GM23338 (cell line): ENCODE measurements at regions not wholly inside any gene's neighbourhood (a gene's known extent, or its start where the extent isn't known, plus 50 kb on each side); places are given as distances from the start of the nearest gene placed in this dataset.

Source experiments
- ATAC-seq: fragments of 200-7000 bp; cut with Tn5 transposase; 3 replicates; pipeline ENCODE4 v1.9.1; 2020
- DNase-seq: peaks from one replicate; pipeline ENCODE4 v3.0.0-alpha.2; 2015; ENCODE audit warnings: low spot score
- H2AFZ ChIP-seq: fragments of 200-600 bp; sonication (generic); 2 replicates; pipeline ENCODE4 v1.8.0; 2016; ENCODE audit warnings: antibody characterized with exemption, mild to moderate bottlenecking, moderate library complexity
- H3F3A ChIP-seq: fragments of 200-600 bp; sonication (generic); replicated peaks from 2 replicates; pipeline ENCODE4 v1.8.0; 2017; ENCODE audit warnings: antibody characterized with exemption, mixed run types, low read depth
- H3K27ac ChIP-seq: fragments of 200-600 bp; sonication (generic); 2 replicates; pipeline ENCODE4 v1.6.1; 2016; ENCODE audit warnings: low read depth
- H3K27me3 ChIP-seq: fragments of 200-600 bp; sonication (generic); 2 replicates; pipeline ENCODE4 v1.8.0; 2016; ENCODE audit warnings: mild to moderate bottlenecking, mixed run types, moderate library complexity; ENCODE audit not compliant: insufficient read depth
- H3K36me3 ChIP-seq: fragments of 200-600 bp; sonication (generic); 2 replicates; pipeline ENCODE4 v1.8.0; 2016; ENCODE audit warnings: mild to moderate bottlenecking; ENCODE audit not compliant: insufficient read depth
- H3K4me1 ChIP-seq: fragments of 200-600 bp; sonication (generic); 2 replicates; pipeline ENCODE4 v1.8.0; 2016; ENCODE audit warnings: mild to moderate bottlenecking, moderate library complexity; ENCODE audit not compliant: insufficient read depth
- H3K4me2 ChIP-seq: fragments of 200-600 bp; sonication (generic); 2 replicates; pipeline ENCODE4 v1.7.1; 2017; ENCODE audit warnings: mixed run types
- H3K4me3 ChIP-seq: fragments of 200-600 bp; sonication (generic); 2 replicates; pipeline ENCODE4 v1.6.1; 2016; ENCODE audit warnings: mixed run types
- H3K79me2 ChIP-seq: fragments of 200-600 bp; sonication (generic); replicated peaks from 2 replicates; pipeline ENCODE4 v1.8.0; 2017; ENCODE audit warnings: mild to moderate bottlenecking; ENCODE audit not compliant: insufficient read depth
- H3K9me2 ChIP-seq: fragments of 200-600 bp; sonication (generic); 2 replicates; pipeline ENCODE4 v1.8.0; 2017; ENCODE audit not compliant: insufficient read depth
- H4K20me1 ChIP-seq: fragments of 200-600 bp; sonication (generic); replicated peaks from 2 replicates; pipeline ENCODE4 v1.8.0; 2017; ENCODE audit warnings: mild to moderate bottlenecking; ENCODE audit not compliant: insufficient read depth
- H3K27ac Mint-ChIP-seq: 2 replicates; pipeline ENCODE4 v1.8.0; 2020; ENCODE audit warnings: inconsistent platforms, mild to moderate bottlenecking, moderate library complexity, mixed read lengths
- H3K27me3 Mint-ChIP-seq: 3 replicates; pipeline ENCODE4 v1.8.0; 2022; ENCODE audit warnings: low read depth, mild to moderate bottlenecking, moderate library complexity, mixed read lengths, inconsistent platforms; ENCODE audit not compliant: insufficient read depth, poor library complexity
- H3K36me3 Mint-ChIP-seq: 3 replicates; pipeline ENCODE4 v1.8.0; 2021; ENCODE audit warnings: low read depth, mild to moderate bottlenecking, inconsistent platforms, moderate library complexity, mixed read lengths
- H3K4me1 Mint-ChIP-seq: 3 replicates; pipeline ENCODE4 v1.8.0; 2020; ENCODE audit warnings: mild to moderate bottlenecking, inconsistent platforms, mixed read lengths
- H3K4me3 Mint-ChIP-seq: 3 replicates; pipeline ENCODE4 v1.8.0; 2021; ENCODE audit warnings: moderate library complexity, mild to moderate bottlenecking, inconsistent platforms, mixed read lengths
- H3K9me3 Mint-ChIP-seq: 3 replicates; pipeline ENCODE4 v1.8.0; 2020; ENCODE audit warnings: moderate library complexity, mild to moderate bottlenecking, inconsistent platforms, mixed read lengths
- EZH2 ChIP-seq: fragments of 200-600 bp; sonication (generic); IDR thresholded peaks from one replicate; pipeline ENCODE4 v1.8.0; 2017; ENCODE audit warnings: antibody characterized with exemption, mild to moderate bottlenecking, low read depth; ENCODE audit not compliant: unreplicated experiment
- EZH2phosphoT487 ChIP-seq: fragments of 200-600 bp; sonication (generic); IDR thresholded peaks from one replicate; pipeline ENCODE4 v1.8.1; 2018; ENCODE audit warnings: antibody characterized with exemption; ENCODE audit not compliant: unreplicated experiment
- JUNB ChIP-seq: IDR thresholded peaks from one replicate; pipeline ENCODE4 v1.6.1; 2016; ENCODE audit warnings: antibody characterized with exemption; ENCODE audit not compliant: unreplicated experiment
- NANOG ChIP-seq: IDR thresholded peaks from 2 replicates; pipeline ENCODE4 v1.6.1; 2016; ENCODE audit warnings: antibody characterized with exemption, borderline replicate concordance
- POLR2AphosphoS5 ChIP-seq: IDR thresholded peaks from 2 replicates; pipeline ENCODE4 v1.6.1; 2016; ENCODE audit warnings: antibody characterized with exemption, low read depth
- STAT1 ChIP-seq: IDR thresholded peaks from one replicate; pipeline ENCODE4 v1.6.1; 2016; ENCODE audit warnings: antibody characterized with exemption; ENCODE audit not compliant: unreplicated experiment
- ZNF114 ChIP-seq: fragments of 250-450 bp; sonication (Bioruptor Pico); IDR thresholded peaks from 2 replicates; pipeline ENCODE4 v1.5.0; 2020; ENCODE audit warnings: mild to moderate bottlenecking, moderate library complexity
- ZNF331 ChIP-seq: fragments of 250-450 bp; sonication (Bioruptor Pico); IDR thresholded peaks from 2 replicates; pipeline ENCODE4 v1.5.0; 2020; ENCODE audit warnings: low read depth, mild to moderate bottlenecking, moderate library complexity
- TF ChIP-seq, protein P1 (sequence below): IDR thresholded peaks from one replicate; pipeline ENCODE4 v1.6.1; 2018; ENCODE audit warnings: antibody characterized with exemption; ENCODE audit not compliant: unreplicated experiment
- TF ChIP-seq, protein P2 (sequence below): IDR thresholded peaks from 2 replicates; pipeline ENCODE4 v1.6.1; 2016; ENCODE audit warnings: antibody characterized with exemption
- TF ChIP-seq, protein P3 (sequence below), 2 experiments: fragments of 200-600 bp in 1 of 2; sonication (generic) in 1 of 2; conservative IDR thresholded peaks; 2 replicates each; pipeline versions ENCODE4 v1.5.1 to v1.6.1; 2016 to 2017; ENCODE audit warnings: antibody characterized with exemption in 2 of 2, low read depth in 2 of 2, mild to moderate bottlenecking in 2 of 2, moderate library complexity in 1 of 2
- TF ChIP-seq, protein P4 (sequence below): fragments of 250-450 bp; sonication (Bioruptor Pico); IDR thresholded peaks from 2 replicates; pipeline ENCODE4 v1.5.0; 2020; ENCODE audit warnings: mild to moderate bottlenecking, moderate library complexity

DNA sequence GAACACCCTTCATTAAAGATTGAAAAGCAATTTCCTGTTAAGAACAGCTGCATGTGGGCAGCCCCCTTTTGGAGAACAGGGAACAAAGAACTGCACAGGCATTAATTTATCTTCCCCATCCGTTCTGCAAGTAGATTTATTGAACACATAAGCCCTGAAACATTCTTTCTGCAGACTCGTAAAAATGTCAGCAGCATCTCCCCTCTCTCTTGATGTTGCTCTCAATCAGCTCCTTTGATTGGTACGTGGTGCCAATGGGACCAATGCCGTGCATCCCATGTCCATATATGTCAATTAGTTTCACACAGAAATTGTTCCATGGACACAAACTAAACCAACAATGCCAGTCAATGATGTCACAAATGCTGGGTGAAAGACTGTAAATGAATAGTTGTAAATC, 228.5 kb upstream of the RASGEF1B start:
- H3K4me3 Mint-ChIP-seq = no peak overlapping the region
- Histone ChIP-seq H3K36me3 (no peaks in the 10 kb centered on the region), H3F3A (no peaks in the 10 kb centered on the region), H3K27ac (no peak overlapping the region), H3K9me2 (no peaks in the 10 kb centered on the region), H2AFZ (no peak overlapping the region), H4K20me1 (no peaks in the 10 kb centered on the region), H3K4me1 (no peaks in the 10 kb centered on the region), H3K4me3 (no peak overlapping the region), H3K4me2 (no peak overlapping the region), H3K79me2 (no peaks in the 10 kb centered on the region), H3K27me3 (no peaks in the 10 kb centered on the region)
- H3K27me3 Mint-ChIP-seq = peaks cover 3% of the 10 kb centered on the region
- no peaks in the 10 kb centered on the region for H3K9me3 Mint-ChIP-seq
- TF ChIP-seq, protein P1, sequence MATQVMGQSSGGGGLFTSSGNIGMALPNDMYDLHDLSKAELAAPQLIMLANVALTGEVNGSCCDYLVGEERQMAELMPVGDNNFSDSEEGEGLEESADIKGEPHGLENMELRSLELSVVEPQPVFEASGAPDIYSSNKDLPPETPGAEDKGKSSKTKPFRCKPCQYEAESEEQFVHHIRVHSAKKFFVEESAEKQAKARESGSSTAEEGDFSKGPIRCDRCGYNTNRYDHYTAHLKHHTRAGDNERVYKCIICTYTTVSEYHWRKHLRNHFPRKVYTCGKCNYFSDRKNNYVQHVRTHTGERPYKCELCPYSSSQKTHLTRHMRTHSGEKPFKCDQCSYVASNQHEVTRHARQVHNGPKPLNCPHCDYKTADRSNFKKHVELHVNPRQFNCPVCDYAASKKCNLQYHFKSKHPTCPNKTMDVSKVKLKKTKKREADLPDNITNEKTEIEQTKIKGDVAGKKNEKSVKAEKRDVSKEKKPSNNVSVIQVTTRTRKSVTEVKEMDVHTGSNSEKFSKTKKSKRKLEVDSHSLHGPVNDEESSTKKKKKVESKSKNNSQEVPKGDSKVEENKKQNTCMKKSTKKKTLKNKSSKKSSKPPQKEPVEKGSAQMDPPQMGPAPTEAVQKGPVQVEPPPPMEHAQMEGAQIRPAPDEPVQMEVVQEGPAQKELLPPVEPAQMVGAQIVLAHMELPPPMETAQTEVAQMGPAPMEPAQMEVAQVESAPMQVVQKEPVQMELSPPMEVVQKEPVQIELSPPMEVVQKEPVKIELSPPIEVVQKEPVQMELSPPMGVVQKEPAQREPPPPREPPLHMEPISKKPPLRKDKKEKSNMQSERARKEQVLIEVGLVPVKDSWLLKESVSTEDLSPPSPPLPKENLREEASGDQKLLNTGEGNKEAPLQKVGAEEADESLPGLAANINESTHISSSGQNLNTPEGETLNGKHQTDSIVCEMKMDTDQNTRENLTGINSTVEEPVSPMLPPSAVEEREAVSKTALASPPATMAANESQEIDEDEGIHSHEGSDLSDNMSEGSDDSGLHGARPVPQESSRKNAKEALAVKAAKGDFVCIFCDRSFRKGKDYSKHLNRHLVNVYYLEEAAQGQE = no peak
- no peak for TF ChIP-seq ZNF331 (CRISPR knock-in tag)
- TF ChIP-seq, protein P2, sequence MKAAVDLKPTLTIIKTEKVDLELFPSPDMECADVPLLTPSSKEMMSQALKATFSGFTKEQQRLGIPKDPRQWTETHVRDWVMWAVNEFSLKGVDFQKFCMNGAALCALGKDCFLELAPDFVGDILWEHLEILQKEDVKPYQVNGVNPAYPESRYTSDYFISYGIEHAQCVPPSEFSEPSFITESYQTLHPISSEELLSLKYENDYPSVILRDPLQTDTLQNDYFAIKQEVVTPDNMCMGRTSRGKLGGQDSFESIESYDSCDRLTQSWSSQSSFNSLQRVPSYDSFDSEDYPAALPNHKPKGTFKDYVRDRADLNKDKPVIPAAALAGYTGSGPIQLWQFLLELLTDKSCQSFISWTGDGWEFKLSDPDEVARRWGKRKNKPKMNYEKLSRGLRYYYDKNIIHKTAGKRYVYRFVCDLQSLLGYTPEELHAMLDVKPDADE = no peak
- TF ChIP-seq, protein P3, sequence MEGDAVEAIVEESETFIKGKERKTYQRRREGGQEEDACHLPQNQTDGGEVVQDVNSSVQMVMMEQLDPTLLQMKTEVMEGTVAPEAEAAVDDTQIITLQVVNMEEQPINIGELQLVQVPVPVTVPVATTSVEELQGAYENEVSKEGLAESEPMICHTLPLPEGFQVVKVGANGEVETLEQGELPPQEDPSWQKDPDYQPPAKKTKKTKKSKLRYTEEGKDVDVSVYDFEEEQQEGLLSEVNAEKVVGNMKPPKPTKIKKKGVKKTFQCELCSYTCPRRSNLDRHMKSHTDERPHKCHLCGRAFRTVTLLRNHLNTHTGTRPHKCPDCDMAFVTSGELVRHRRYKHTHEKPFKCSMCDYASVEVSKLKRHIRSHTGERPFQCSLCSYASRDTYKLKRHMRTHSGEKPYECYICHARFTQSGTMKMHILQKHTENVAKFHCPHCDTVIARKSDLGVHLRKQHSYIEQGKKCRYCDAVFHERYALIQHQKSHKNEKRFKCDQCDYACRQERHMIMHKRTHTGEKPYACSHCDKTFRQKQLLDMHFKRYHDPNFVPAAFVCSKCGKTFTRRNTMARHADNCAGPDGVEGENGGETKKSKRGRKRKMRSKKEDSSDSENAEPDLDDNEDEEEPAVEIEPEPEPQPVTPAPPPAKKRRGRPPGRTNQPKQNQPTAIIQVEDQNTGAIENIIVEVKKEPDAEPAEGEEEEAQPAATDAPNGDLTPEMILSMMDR (conservative IDR thresholded peaks at IDR 0.05; ENCODE audit: low read depth in 2 of 2) = no peak
- TF ChIP-seq, protein P4, sequence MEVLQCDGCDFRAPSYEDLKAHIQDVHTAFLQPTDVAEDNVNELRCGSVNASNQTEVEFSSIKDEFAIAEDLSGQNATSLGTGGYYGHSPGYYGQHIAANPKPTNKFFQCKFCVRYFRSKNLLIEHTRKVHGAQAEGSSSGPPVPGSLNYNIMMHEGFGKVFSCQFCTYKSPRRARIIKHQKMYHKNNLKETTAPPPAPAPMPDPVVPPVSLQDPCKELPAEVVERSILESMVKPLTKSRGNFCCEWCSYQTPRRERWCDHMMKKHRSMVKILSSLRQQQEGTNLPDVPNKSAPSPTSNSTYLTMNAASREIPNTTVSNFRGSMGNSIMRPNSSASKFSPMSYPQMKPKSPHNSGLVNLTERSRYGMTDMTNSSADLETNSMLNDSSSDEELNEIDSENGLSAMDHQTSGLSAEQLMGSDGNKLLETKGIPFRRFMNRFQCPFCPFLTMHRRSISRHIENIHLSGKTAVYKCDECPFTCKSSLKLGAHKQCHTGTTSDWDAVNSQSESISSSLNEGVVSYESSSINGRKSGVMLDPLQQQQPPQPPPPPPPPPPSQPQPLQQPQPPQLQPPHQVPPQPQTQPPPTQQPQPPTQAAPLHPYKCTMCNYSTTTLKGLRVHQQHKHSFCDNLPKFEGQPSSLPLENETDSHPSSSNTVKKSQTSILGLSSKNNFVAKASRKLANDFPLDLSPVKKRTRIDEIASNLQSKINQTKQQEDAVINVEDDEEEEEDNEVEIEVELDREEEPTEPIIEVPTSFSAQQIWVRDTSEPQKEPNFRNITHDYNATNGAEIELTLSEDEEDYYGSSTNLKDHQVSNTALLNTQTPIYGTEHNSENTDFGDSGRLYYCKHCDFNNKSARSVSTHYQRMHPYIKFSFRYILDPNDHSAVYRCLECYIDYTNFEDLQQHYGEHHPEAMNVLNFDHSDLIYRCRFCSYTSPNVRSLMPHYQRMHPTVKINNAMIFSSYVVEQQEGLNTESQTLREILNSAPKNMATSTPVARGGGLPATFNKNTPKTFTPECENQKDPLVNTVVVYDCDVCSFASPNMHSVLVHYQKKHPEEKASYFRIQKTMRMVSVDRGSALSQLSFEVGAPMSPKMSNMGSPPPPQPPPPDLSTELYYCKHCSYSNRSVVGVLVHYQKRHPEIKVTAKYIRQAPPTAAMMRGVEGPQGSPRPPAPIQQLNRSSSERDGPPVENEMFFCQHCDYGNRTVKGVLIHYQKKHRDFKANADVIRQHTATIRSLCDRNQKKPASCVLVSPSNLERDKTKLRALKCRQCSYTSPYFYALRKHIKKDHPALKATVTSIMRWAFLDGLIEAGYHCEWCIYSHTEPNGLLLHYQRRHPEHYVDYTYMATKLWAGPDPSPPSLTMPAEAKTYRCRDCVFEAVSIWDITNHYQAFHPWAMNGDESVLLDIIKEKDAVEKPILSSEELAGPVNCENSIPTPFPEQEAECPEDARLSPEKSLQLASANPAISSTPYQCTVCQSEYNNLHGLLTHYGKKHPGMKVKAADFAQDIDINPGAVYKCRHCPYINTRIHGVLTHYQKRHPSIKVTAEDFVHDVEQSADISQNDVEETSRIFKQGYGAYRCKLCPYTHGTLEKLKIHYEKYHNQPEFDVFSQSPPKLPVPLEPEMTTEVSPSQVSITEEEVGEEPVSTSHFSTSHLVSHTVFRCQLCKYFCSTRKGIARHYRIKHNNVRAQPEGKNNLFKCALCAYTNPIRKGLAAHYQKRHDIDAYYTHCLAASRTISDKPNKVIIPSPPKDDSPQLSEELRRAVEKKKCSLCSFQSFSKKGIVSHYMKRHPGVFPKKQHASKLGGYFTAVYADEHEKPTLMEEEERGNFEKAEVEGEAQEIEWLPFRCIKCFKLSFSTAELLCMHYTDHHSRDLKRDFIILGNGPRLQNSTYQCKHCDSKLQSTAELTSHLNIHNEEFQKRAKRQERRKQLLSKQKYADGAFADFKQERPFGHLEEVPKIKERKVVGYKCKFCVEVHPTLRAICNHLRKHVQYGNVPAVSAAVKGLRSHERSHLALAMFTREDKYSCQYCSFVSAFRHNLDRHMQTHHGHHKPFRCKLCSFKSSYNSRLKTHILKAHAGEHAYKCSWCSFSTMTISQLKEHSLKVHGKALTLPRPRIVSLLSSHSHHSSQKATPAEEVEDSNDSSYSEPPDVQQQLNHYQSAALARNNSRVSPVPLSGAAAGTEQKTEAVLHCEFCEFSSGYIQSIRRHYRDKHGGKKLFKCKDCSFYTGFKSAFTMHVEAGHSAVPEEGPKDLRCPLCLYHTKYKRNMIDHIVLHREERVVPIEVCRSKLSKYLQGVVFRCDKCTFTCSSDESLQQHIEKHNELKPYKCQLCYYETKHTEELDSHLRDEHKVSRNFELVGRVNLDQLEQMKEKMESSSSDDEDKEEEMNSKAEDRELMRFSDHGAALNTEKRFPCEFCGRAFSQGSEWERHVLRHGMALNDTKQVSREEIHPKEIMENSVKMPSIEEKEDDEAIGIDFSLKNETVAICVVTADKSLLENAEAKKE (CRISPR knock-in tag) = no peak
- TF ChIP-seq EZH2 = no peak
- no peak for TF ChIP-seq NANOG
- no peak for TF ChIP-seq JUNB
- no peak for TF ChIP-seq STAT1
- TF ChIP-seq ZNF114 (CRISPR knock-in tag) = no peak
- TF ChIP-seq POLR2AphosphoS5 = no peak
- no peak for TF ChIP-seq EZH2phosphoT487
- no peaks in the 10 kb centered on the region; the same call in 2 of the 3 replicates for H3K4me1 Mint-ChIP-seq
- no peaks in the 10 kb centered on the region for H3K36me3 Mint-ChIP-seq
- DNase-seq (no peak), ATAC-seq (no peak)
- H3K27ac Mint-ChIP-seq = no peak overlapping the region
